ENCODE measurements at regions not wholly inside any gene's neighbourhood (a gene's known extent, or its start where the extent isn't known, plus 50 kb on each side); places are given as distances from the start of the nearest gene placed in this dataset.

GRCh38 chr12:87756111-87756510 lies 273.1 kb downstream of the C12orf50 start:
- no peak for DNase-seq (ENCODE audit: low read depth)
- no peak overlapping the region for H3K4me3 ChIP-seq (ENCODE audit: low read depth, low read length)
- TF ChIP-seq CTCF (IDR thresholded peaks at IDR 0.05; ENCODE audit: control insufficient read depth, extremely low read depth, insufficient read depth), result no peak

GRCh38 chr12:87728931-87729593 lies 300.1 kb downstream of the C12orf50 start:
- no peak for DNase-seq (ENCODE audit: low read depth)
- TF ChIP-seq CTCF (IDR thresholded peaks at IDR 0.05; ENCODE audit: control insufficient read depth, extremely low read depth, insufficient read depth), result no peak
- H3K4me3 ChIP-seq (ENCODE audit: low read depth, low read length), result no peak overlapping the region

- TF ChIP-seq CTCF (IDR thresholded peaks at IDR 0.05; ENCODE audit: control insufficient read depth, extremely low read depth, insufficient read depth), result no peak
- no peak for DNase-seq (ENCODE audit: low read depth)
- no peak overlapping the region for H3K4me3 ChIP-seq (ENCODE audit: low read depth, low read length)
Observed at GRCh38 chr12:87720967-87721366, 308.2 kb downstream of the C12orf50 start.

GRCh38 chr12:87704374-87704773 lies 324.8 kb downstream of the C12orf50 start:
- H3K4me3 ChIP-seq (ENCODE audit: low read depth, low read length), result no peak overlapping the region
- no peak for TF ChIP-seq CTCF (IDR thresholded peaks at IDR 0.05; ENCODE audit: control insufficient read depth, extremely low read depth, insufficient read depth)
- peak; percentile 15 for DNase-seq (ENCODE audit: low read depth)

GRCh38 chr12:87690236-87690810 lies 338.9 kb downstream of the C12orf50 start:
- no peak for DNase-seq (ENCODE audit: low read depth)
- no peak for TF ChIP-seq CTCF (IDR thresholded peaks at IDR 0.05; ENCODE audit: control insufficient read depth, extremely low read depth, insufficient read depth)
- no peak overlapping the region for H3K4me3 ChIP-seq (ENCODE audit: low read depth, low read length)

- DNase-seq (ENCODE audit: low read depth), result no peak
- H3K4me3 ChIP-seq (ENCODE audit: low read depth, low read length), result no peak overlapping the region
- no peak for TF ChIP-seq CTCF (IDR thresholded peaks at IDR 0.05; ENCODE audit: control insufficient read depth, extremely low read depth, insufficient read depth)
Observed at GRCh38 chr12:87689196-87689595, 340.0 kb downstream of the C12orf50 start.

- TF ChIP-seq CTCF (IDR thresholded peaks at IDR 0.05; ENCODE audit: control insufficient read depth, extremely low read depth, insufficient read depth), result no peak
- H3K4me3 ChIP-seq (ENCODE audit: low read depth, low read length), result no peak overlapping the region
- no peak for DNase-seq (ENCODE audit: low read depth)
Observed at GRCh38 chr12:87687362-87687761, 341.8 kb downstream of the C12orf50 start.
